HepG2 (cell line): ENCODE measurements at regions not wholly inside any gene's neighbourhood (a gene's known extent, or its start where the extent isn't known, plus 50 kb on each side); places are given as distances from the start of the nearest gene placed in this dataset.

Source experiments
- ATAC-seq: fragments of 200-7000 bp; cut with Tn5 transposase; 3 replicates; pipeline ENCODE4 v1.9.1; 2020; ENCODE audit warnings: mild to moderate bottlenecking, moderate library complexity
- BruUV-seq: library from RNA; stranded (reverse); fragments of 400-500 nt; replicated peaks from 2 replicates; lab custom pipeline; 2021; lab: Mats Ljungman, UMichigan
- CTCF ChIA-PET: fragments of 300-600 bp; formaldehyde crosslinking; extraction: SDS; loops from one replicate; lab custom pipeline; 2021; ENCODE audit warnings: low total read pairs, inconsistent platforms, low intra/inter-chr PET ratio; lab: Yijun Ruan, JAX
- POLR2A ChIA-PET: fragments of 350-600 bp; sonication (Branson Sonifier 250); formaldehyde crosslinking; loops from one replicate; lab custom pipeline; 2020; ENCODE audit warnings: antibody characterized with exemption, inconsistent platforms; lab: Yijun Ruan, JAX
- DNase-seq: peaks from one replicate; pipeline ENCODE4 v3.0.0-alpha.2; 2015; ENCODE audit warnings: low spot score
- FAIRE-seq: peaks from 3 replicates; lab custom pipeline; 2011; peaks lifted over from hg19 to GRCh38; lab: Jason Lieb, UNC
- H2AFZ ChIP-seq: one replicate; pipeline ENCODE4 v1.6.1; 2011; ENCODE audit warnings: low read length, inconsistent platforms
- H3K27ac ChIP-seq: fragments of 300-600 bp; 3 replicates; pipeline ENCODE4 v1.8.0; 2011; ENCODE audit warnings: mixed run types, mild to moderate bottlenecking, mixed read lengths, low read length, inconsistent platforms; ENCODE audit not compliant: insufficient read depth; ENCODE audit errors: extremely low read length
- H3K27me3 ChIP-seq, 2 experiments: fragments of 200-600 bp in 1 of 2; 2 replicates in 1 of 2; 3 replicates in 1 of 2; pipeline versions ENCODE4 v1.6.0 to v1.8.0; 2011; ENCODE audit warnings: low read length in 2 of 2, mild to moderate bottlenecking in 2 of 2, moderate library complexity in 2 of 2, inconsistent platforms in 1 of 2; ENCODE audit not compliant: insufficient read depth in 2 of 2, control insufficient read depth in 1 of 2
- H3K36me3 ChIP-seq, 2 experiments: fragments of 200-600 bp in 1 of 2; replicated peaks in 1 of 2; 2 replicates in 1 of 2; 3 replicates in 1 of 2; pipeline versions ENCODE4 v1.5.1 to v1.8.0; 2011; ENCODE audit warnings: low read length in 2 of 2, inconsistent platforms in 1 of 2; ENCODE audit not compliant: insufficient read depth in 2 of 2, control insufficient read depth in 1 of 2
- H3K4me1 ChIP-seq: 2 replicates; pipeline ENCODE4 v1.5.1; 2012; ENCODE audit warnings: low read length, inconsistent platforms; ENCODE audit not compliant: insufficient read depth
- H3K4me2 ChIP-seq: 2 replicates; pipeline ENCODE4 v1.6.0; 2011; ENCODE audit warnings: low read depth, low read length, inconsistent platforms
- H3K4me3 ChIP-seq, 3 experiments: fragments of 200-600 bp in 1 of 3; sonication (generic), shearing (Covaris generic) in 1 of 3; replicated peaks in 1 of 3; 2 replicates each; pipeline ENCODE4 v1.5.1; 2011 to 2016; ENCODE audit warnings: low read length in 3 of 3, inconsistent platforms in 2 of 3, low read depth in 2 of 3, mild to moderate bottlenecking in 2 of 3, control low read depth in 1 of 3, mixed read lengths in 1 of 3; ENCODE audit not compliant: insufficient read depth in 1 of 3
- H3K79me2 ChIP-seq: one replicate; pipeline ENCODE4 v1.6.1; 2011; ENCODE audit warnings: low read length, inconsistent platforms; ENCODE audit not compliant: insufficient read depth
- H3K9ac ChIP-seq: 2 replicates; pipeline ENCODE4 v1.6.0; 2011; ENCODE audit warnings: mild to moderate bottlenecking, low read depth, low read length, inconsistent platforms; ENCODE audit not compliant: insufficient read depth
- H3K9me3 ChIP-seq: 2 replicates; pipeline ENCODE4 v1.5.1; 2012; ENCODE audit warnings: mild to moderate bottlenecking, low read length
- H4K20me1 ChIP-seq: 2 replicates; pipeline ENCODE4 v1.6.0; 2011; ENCODE audit warnings: inconsistent platforms, mild to moderate bottlenecking, low read length, moderate library complexity; ENCODE audit not compliant: insufficient read depth
- ETV5 ChIP-seq: IDR thresholded peaks from 2 replicates; pipeline ENCODE4 v1.6.1; 2018; ENCODE audit warnings: missing biosample characterization, missing genetic modification reagents, inconsistent platforms, borderline replicate concordance
- KLF12 ChIP-seq: sonication (generic); formaldehyde crosslinking; IDR thresholded peaks from 2 replicates; pipeline ENCODE4 v1.4.0; 2020; ENCODE audit warnings: missing genetic modification reagents, borderline replicate concordance
- MBD4 ChIP-seq: IDR thresholded peaks from 2 replicates; pipeline ENCODE4 v1.6.1; 2012; ENCODE audit warnings: low read length, inconsistent platforms, borderline replicate concordance
- SMC3 ChIP-seq: IDR thresholded peaks from 2 replicates; pipeline ENCODE4 v1.6.1; 2011; ENCODE audit warnings: low read length, improper control_type of control experiment
- SP1 ChIP-seq, 2 experiments: fragments of 450-650 bp in 1 of 2; sonication (generic) in 1 of 2; formaldehyde crosslinking in 1 of 2; IDR thresholded peaks; 2 replicates each; pipeline versions ENCODE4 v1.4.0 to v1.6.1; 2016 to 2020; ENCODE audit warnings: missing genetic modification reagents in 1 of 2
- XBP1 ChIP-seq: sonication (generic); formaldehyde crosslinking; IDR thresholded peaks from 2 replicates; pipeline ENCODE4 v1.5.0; 2020; ENCODE audit warnings: missing genetic modification reagents
- ZNF180 ChIP-seq: sonication (generic); formaldehyde crosslinking; IDR thresholded peaks from 2 replicates; pipeline ENCODE4 v1.4.0; 2020; ENCODE audit warnings: low read depth, missing genetic modification reagents, borderline replicate concordance
- ZNF652 ChIP-seq: IDR thresholded peaks from 2 replicates; pipeline ENCODE4 v1.6.1; 2016; ENCODE audit warnings: low read depth, borderline replicate concordance
- ZNF775 ChIP-seq: sonication (generic); formaldehyde crosslinking; IDR thresholded peaks from 2 replicates; pipeline ENCODE4 v1.4.0; 2020; ENCODE audit warnings: missing genetic modification reagents, mild to moderate bottlenecking, moderate library complexity, borderline replicate concordance
- ZNF841 ChIP-seq: sonication (generic); formaldehyde crosslinking; IDR thresholded peaks from 2 replicates; pipeline ENCODE4 v1.8.1; 2023; ENCODE audit warnings: missing genetic modification reagents, borderline replicate concordance
- ZSCAN25 ChIP-seq: sonication (generic); formaldehyde crosslinking; IDR thresholded peaks from 2 replicates; pipeline ENCODE4 v1.8.0; 2022; ENCODE audit warnings: mild to moderate bottlenecking, missing genetic modification reagents
- in situ Hi-C: cut with HindIII; loops from 2 replicates; pipeline ENCODE4 v1.10.0; 2017; ENCODE audit warnings: low pct_unique_long_range_greater_than_20kb; ENCODE audit not compliant: extremely low pct_ligation_motif_present
- intact Hi-C: fragments of 100-400 bp; cut with micrococcal nuclease; formaldehyde crosslinking; loops from one replicate; pipeline ENCODE4 v1.10.0; 2022; ENCODE audit not compliant: unreplicated experiment
- TF ChIP-seq, protein P1 (sequence below): IDR thresholded peaks from 2 replicates; pipeline ENCODE4 v1.6.1; 2016; ENCODE audit warnings: low read depth, missing genetic modification reagents, missing compliant biosample characterization
- TF ChIP-seq, protein P2 (sequence below), 2 experiments: IDR thresholded peaks; 2 replicates each; pipeline ENCODE4 v1.6.1; 2011 to 2012; ENCODE audit warnings: low read length in 2 of 2, borderline replicate concordance in 1 of 2, low read depth in 1 of 2, mild to moderate bottlenecking in 1 of 2, moderate library complexity in 1 of 2

DNA sequence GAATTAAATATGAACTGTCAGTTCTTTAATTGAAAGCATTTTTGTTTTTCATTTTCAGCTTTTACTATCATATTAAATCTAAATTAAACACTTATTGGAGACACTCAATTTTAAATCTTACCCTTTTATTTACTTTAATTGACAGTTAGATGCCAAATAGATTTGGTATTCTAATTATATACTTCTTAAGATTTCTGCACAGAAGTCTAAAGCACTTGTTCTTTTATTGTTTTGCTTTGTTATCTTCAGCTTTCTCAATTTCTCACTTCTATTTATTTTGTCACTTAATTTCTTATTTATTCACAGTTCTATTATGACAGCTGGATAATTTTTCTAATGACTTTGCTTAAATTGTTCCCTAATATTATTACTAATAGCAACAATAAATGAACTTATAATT lies 1397.3 kb upstream of the MIR17HG start:
- intact Hi-C loops, result no loop called here
- no peaks in the 10 kb centered on the region for H3K36me3 ChIP-seq
- TF ChIP-seq, protein P1, sequence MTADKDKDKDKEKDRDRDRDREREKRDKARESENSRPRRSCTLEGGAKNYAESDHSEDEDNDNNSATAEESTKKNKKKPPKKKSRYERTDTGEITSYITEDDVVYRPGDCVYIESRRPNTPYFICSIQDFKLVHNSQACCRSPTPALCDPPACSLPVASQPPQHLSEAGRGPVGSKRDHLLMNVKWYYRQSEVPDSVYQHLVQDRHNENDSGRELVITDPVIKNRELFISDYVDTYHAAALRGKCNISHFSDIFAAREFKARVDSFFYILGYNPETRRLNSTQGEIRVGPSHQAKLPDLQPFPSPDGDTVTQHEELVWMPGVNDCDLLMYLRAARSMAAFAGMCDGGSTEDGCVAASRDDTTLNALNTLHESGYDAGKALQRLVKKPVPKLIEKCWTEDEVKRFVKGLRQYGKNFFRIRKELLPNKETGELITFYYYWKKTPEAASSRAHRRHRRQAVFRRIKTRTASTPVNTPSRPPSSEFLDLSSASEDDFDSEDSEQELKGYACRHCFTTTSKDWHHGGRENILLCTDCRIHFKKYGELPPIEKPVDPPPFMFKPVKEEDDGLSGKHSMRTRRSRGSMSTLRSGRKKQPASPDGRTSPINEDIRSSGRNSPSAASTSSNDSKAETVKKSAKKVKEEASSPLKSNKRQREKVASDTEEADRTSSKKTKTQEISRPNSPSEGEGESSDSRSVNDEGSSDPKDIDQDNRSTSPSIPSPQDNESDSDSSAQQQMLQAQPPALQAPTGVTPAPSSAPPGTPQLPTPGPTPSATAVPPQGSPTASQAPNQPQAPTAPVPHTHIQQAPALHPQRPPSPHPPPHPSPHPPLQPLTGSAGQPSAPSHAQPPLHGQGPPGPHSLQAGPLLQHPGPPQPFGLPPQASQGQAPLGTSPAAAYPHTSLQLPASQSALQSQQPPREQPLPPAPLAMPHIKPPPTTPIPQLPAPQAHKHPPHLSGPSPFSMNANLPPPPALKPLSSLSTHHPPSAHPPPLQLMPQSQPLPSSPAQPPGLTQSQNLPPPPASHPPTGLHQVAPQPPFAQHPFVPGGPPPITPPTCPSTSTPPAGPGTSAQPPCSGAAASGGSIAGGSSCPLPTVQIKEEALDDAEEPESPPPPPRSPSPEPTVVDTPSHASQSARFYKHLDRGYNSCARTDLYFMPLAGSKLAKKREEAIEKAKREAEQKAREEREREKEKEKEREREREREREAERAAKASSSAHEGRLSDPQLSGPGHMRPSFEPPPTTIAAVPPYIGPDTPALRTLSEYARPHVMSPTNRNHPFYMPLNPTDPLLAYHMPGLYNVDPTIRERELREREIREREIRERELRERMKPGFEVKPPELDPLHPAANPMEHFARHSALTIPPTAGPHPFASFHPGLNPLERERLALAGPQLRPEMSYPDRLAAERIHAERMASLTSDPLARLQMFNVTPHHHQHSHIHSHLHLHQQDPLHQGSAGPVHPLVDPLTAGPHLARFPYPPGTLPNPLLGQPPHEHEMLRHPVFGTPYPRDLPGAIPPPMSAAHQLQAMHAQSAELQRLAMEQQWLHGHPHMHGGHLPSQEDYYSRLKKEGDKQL (CRISPR knock-in tag), result no peak
- no peak for TF ChIP-seq ZNF841 (CRISPR knock-in tag)
- TF ChIP-seq ZSCAN25 (CRISPR knock-in tag), result no peak
- no peak for TF ChIP-seq ETV5 (CRISPR knock-in tag)
- TF ChIP-seq XBP1 (CRISPR knock-in tag), result no peak
- TF ChIP-seq ZNF652 (CRISPR knock-in tag), result no peak
- TF ChIP-seq SP1 (IDR thresholded peaks at IDR 0.05), result no peak
- no peak for TF ChIP-seq SP1 (CRISPR knock-in tag; IDR thresholded peaks at IDR 0.05)
- TF ChIP-seq KLF12 (CRISPR knock-in tag), result no peak
- TF ChIP-seq ZNF180 (CRISPR knock-in tag), result no peak
- no peak for TF ChIP-seq ZNF775 (CRISPR knock-in tag)
- TF ChIP-seq, protein P2, sequence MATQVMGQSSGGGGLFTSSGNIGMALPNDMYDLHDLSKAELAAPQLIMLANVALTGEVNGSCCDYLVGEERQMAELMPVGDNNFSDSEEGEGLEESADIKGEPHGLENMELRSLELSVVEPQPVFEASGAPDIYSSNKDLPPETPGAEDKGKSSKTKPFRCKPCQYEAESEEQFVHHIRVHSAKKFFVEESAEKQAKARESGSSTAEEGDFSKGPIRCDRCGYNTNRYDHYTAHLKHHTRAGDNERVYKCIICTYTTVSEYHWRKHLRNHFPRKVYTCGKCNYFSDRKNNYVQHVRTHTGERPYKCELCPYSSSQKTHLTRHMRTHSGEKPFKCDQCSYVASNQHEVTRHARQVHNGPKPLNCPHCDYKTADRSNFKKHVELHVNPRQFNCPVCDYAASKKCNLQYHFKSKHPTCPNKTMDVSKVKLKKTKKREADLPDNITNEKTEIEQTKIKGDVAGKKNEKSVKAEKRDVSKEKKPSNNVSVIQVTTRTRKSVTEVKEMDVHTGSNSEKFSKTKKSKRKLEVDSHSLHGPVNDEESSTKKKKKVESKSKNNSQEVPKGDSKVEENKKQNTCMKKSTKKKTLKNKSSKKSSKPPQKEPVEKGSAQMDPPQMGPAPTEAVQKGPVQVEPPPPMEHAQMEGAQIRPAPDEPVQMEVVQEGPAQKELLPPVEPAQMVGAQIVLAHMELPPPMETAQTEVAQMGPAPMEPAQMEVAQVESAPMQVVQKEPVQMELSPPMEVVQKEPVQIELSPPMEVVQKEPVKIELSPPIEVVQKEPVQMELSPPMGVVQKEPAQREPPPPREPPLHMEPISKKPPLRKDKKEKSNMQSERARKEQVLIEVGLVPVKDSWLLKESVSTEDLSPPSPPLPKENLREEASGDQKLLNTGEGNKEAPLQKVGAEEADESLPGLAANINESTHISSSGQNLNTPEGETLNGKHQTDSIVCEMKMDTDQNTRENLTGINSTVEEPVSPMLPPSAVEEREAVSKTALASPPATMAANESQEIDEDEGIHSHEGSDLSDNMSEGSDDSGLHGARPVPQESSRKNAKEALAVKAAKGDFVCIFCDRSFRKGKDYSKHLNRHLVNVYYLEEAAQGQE (IDR thresholded peaks at IDR 0.05; ENCODE audit: borderline replicate concordance in 1 of 2, low read depth in 1 of 2, low read length in 2 of 2), result no peak
- TF ChIP-seq SMC3, result no peak
- TF ChIP-seq MBD4, result no peak

More for the DNA sequence above, 1397.3 kb upstream of the MIR17HG start:
- no peak overlapping the region for H3K4me2 ChIP-seq
- no TSS peak for BruUV-seq
- no peaks in the 10 kb centered on the region; the same call in 1 of the 2 replicates for H3K9me3 ChIP-seq
- H3K4me3 ChIP-seq, result no peak overlapping the region
- H3K27ac ChIP-seq, result no peak overlapping the region
- H2AFZ ChIP-seq, result no peak overlapping the region
- no peak overlapping the region for H3K9ac ChIP-seq
- no peaks in the 10 kb centered on the region for H4K20me1 ChIP-seq
- DNase-seq (no peak), ATAC-seq (no peak), FAIRE-seq (no peak)
- H3K27me3 ChIP-seq, result no peaks in the 10 kb centered on the region
- no peaks in the 10 kb centered on the region for H3K4me1 ChIP-seq
- ChIA-PET CTCF (no interaction called here), POLR2A (no interaction called here)
- no peaks in the 10 kb centered on the region for H3K79me2 ChIP-seq
- in situ Hi-C loops, result no loop called here
